ENCODE measurements at regions not wholly inside any gene's neighbourhood (a gene's known extent, or its start where the extent isn't known, plus 50 kb on each side); places are given as distances from the start of the nearest gene placed in this dataset.

GRCh38 chr1:222865718-222866117, 50.9 kb downstream of the DISP1 start:
- no peak for ATAC-seq
- WGBS = 65% methylated on average over 4 of the region's 4 CpGs

GRCh38 chr1:222867316-222867715, 52.5 kb downstream of the DISP1 start:
- Histone ChIP-seq H3K27me3 (ENCODE audit: control insufficient read depth, insufficient read depth) (no peaks in the 10 kb centered on the region), H3K27ac (ENCODE audit: low read length) (no peak overlapping the region), H3K9me3 (ENCODE audit: control insufficient read depth, low read length) (no peaks in the 10 kb centered on the region), H3K4me3 (ENCODE audit: low read length) (no peak overlapping the region), H3K4me1 (ENCODE audit: control insufficient read depth, insufficient read depth, low read length) (peaks cover 2% of the 10 kb centered on the region)
- no peak for DNase-seq
- intact Hi-C loops (cut with DNase I) = no loop called here
- 88% methylated on average over 1 of the region's 1 CpG for WGBS
- no peak for ATAC-seq

More at GRCh38 chr1:222865718-222866117, 50.9 kb downstream of the DISP1 start:
- Histone ChIP-seq H3K27ac (ENCODE audit: low read length) (no peak overlapping the region), H3K27me3 (ENCODE audit: control insufficient read depth, insufficient read depth) (no peaks in the 10 kb centered on the region), H3K9me3 (ENCODE audit: control insufficient read depth, low read length) (no peaks in the 10 kb centered on the region), H3K4me3 (ENCODE audit: low read length) (no peak overlapping the region), H3K4me1 (ENCODE audit: control insufficient read depth, insufficient read depth, low read length) (peaks cover 2% of the 10 kb centered on the region)
- intact Hi-C loops (cut with DNase I) = no loop called here
- DNase-seq = no peak

- no peak overlapping the region for H3K27ac ChIP-seq (ENCODE audit: low read length)
- H3K4me1 ChIP-seq (ENCODE audit: control insufficient read depth, insufficient read depth, low read length) = no peaks in the 10 kb centered on the region
- H3K27me3 ChIP-seq (ENCODE audit: control insufficient read depth, insufficient read depth) = no peaks in the 10 kb centered on the region
- no peaks in the 10 kb centered on the region for H3K9me3 ChIP-seq (ENCODE audit: control insufficient read depth, low read length)
- H3K4me3 ChIP-seq (ENCODE audit: low read length) = no peak overlapping the region
- intact Hi-C loops (cut with DNase I) = no loop called here
- WGBS = 94% methylated on average over 1 of the region's 1 CpG
- DNase-seq (no peak), ATAC-seq (no peak)
These were observed 61.3 kb downstream of the DISP1 start for GRCh38 chr1:222876182-222876581.

GRCh38 chr1:222877854-222878253, 63.0 kb downstream of the DISP1 start:
- 68% methylated on average over 2 of the region's 2 CpGs for WGBS
- intact Hi-C loops (cut with DNase I) = no loop called here
- no peak overlapping the region for H3K4me3 ChIP-seq (ENCODE audit: low read length)
- DNase-seq = peak; percentile 37 to 67 (median 38)
- H3K4me1 ChIP-seq (ENCODE audit: control insufficient read depth, insufficient read depth, low read length) = no peaks in the 10 kb centered on the region
- no peaks in the 10 kb centered on the region for H3K9me3 ChIP-seq (ENCODE audit: control insufficient read depth, low read length)
- no peaks in the 10 kb centered on the region for H3K27me3 ChIP-seq (ENCODE audit: control insufficient read depth, insufficient read depth)
- peak; percentile 86 to 94 for ATAC-seq
- H3K27ac ChIP-seq (ENCODE audit: low read length) = no peak overlapping the region

GRCh38 chr1:222880587-222880986, 65.7 kb downstream of the DISP1 start:
- no peak overlapping the region for H3K4me3 ChIP-seq (ENCODE audit: low read length)
- ATAC-seq (no peak), DNase-seq (no peak)
- H3K27me3 ChIP-seq (ENCODE audit: control insufficient read depth, insufficient read depth) = no peaks in the 10 kb centered on the region
- no peaks in the 10 kb centered on the region for H3K9me3 ChIP-seq (ENCODE audit: control insufficient read depth, low read length)
- intact Hi-C loops (cut with DNase I) = no loop called here
- no peaks in the 10 kb centered on the region for H3K4me1 ChIP-seq (ENCODE audit: control insufficient read depth, insufficient read depth, low read length)
- WGBS = 84% methylated on average over 2 of the region's 2 CpGs
- H3K27ac ChIP-seq (ENCODE audit: low read length) = no peak overlapping the region

GRCh38 chr1:222886194-222886854, 71.5 kb downstream of the DISP1 start:
- 78% methylated on average over 4 of the region's 4 CpGs for WGBS
- H3K27me3 ChIP-seq (ENCODE audit: control insufficient read depth, insufficient read depth) = no peaks in the 10 kb centered on the region
- no peaks in the 10 kb centered on the region for H3K4me1 ChIP-seq (ENCODE audit: control insufficient read depth, insufficient read depth, low read length)
- no peaks in the 10 kb centered on the region for H3K9me3 ChIP-seq (ENCODE audit: control insufficient read depth, low read length)
- H3K27ac ChIP-seq (ENCODE audit: low read length) = no peak overlapping the region
- DNase-seq (no peak), ATAC-seq (no peak)
- intact Hi-C loops (cut with DNase I) = no loop called here
- H3K4me3 ChIP-seq (ENCODE audit: low read length) = no peak overlapping the region

- no peak for DNase-seq
- 60% methylated on average over 1 of the region's 1 CpG for WGBS
- Histone ChIP-seq H3K27me3 (ENCODE audit: control insufficient read depth, insufficient read depth) (no peaks in the 10 kb centered on the region), H3K4me1 (ENCODE audit: control insufficient read depth, insufficient read depth, low read length) (no peaks in the 10 kb centered on the region), H3K4me3 (ENCODE audit: low read length) (no peak overlapping the region), H3K9me3 (ENCODE audit: control insufficient read depth, low read length) (no peaks in the 10 kb centered on the region), H3K27ac (ENCODE audit: low read length) (no peak overlapping the region)
- intact Hi-C loops (cut with DNase I) = no loop called here
- ATAC-seq = no peak
These were observed 72.1 kb downstream of the DISP1 start for GRCh38 chr1:222886878-222887351.

GRCh38 chr1:222889440-222889839, 74.6 kb downstream of the DISP1 start:
- no peak for DNase-seq
- 46% methylated on average over 1 of the region's 1 CpG for WGBS
- H3K27me3 ChIP-seq (ENCODE audit: control insufficient read depth, insufficient read depth) = no peaks in the 10 kb centered on the region
- ATAC-seq = no peak
- no peaks in the 10 kb centered on the region for H3K9me3 ChIP-seq (ENCODE audit: control insufficient read depth, low read length)
- H3K4me3 ChIP-seq (ENCODE audit: low read length) = no peak overlapping the region
- intact Hi-C loops (cut with DNase I) = no loop called here
- no peaks in the 10 kb centered on the region for H3K4me1 ChIP-seq (ENCODE audit: control insufficient read depth, insufficient read depth, low read length)
- H3K27ac ChIP-seq (ENCODE audit: low read length) = no peak overlapping the region

- no peak for DNase-seq
- 98% methylated on average over 2 of the region's 2 CpGs for WGBS
- Histone ChIP-seq H3K4me3 (ENCODE audit: low read length) (no peak overlapping the region), H3K27ac (ENCODE audit: low read length) (no peak overlapping the region), H3K4me1 (ENCODE audit: control insufficient read depth, insufficient read depth, low read length) (no peaks in the 10 kb centered on the region), H3K9me3 (ENCODE audit: control insufficient read depth, low read length) (no peaks in the 10 kb centered on the region), H3K27me3 (ENCODE audit: control insufficient read depth, insufficient read depth) (no peaks in the 10 kb centered on the region)
- intact Hi-C loops (cut with DNase I) = no loop called here
- ATAC-seq = no peak
These were observed 75.9 kb downstream of the DISP1 start for GRCh38 chr1:222890716-222891115.

GRCh38 chr1:222891578-222891977, 76.7 kb downstream of the DISP1 start:
- intact Hi-C loops (cut with DNase I) = no loop called here
- Histone ChIP-seq H3K27ac (ENCODE audit: low read length) (no peak overlapping the region), H3K4me3 (ENCODE audit: low read length) (no peak overlapping the region), H3K4me1 (ENCODE audit: control insufficient read depth, insufficient read depth, low read length) (no peaks in the 10 kb centered on the region), H3K9me3 (ENCODE audit: control insufficient read depth, low read length) (no peaks in the 10 kb centered on the region), H3K27me3 (ENCODE audit: control insufficient read depth, insufficient read depth) (no peaks in the 10 kb centered on the region)
- no peak for ATAC-seq
- no peak for DNase-seq

GRCh38 chr1:222892137-222892769, 77.4 kb downstream of the DISP1 start:
- intact Hi-C loops (cut with DNase I) = no loop called here
- H3K4me3 ChIP-seq (ENCODE audit: low read length) = no peak overlapping the region

More at GRCh38 chr1:222892137-222892769, 77.4 kb downstream of the DISP1 start:
- DNase-seq (no peak), ATAC-seq (peak in 1 of 2 donors; percentile 83)
- Histone ChIP-seq H3K27ac (ENCODE audit: low read length) (no peak overlapping the region), H3K4me1 (ENCODE audit: control insufficient read depth, insufficient read depth, low read length) (no peaks in the 10 kb centered on the region), H3K27me3 (ENCODE audit: control insufficient read depth, insufficient read depth) (no peaks in the 10 kb centered on the region), H3K9me3 (ENCODE audit: control insufficient read depth, low read length) (no peaks in the 10 kb centered on the region)
- WGBS = 64% methylated on average over 8 of the region's 8 CpGs

Measured in right cardiac atrium (tissue), 5 donors.